ENCODE measurements at regions not wholly inside any gene's neighbourhood (a gene's known extent, or its start where the extent isn't known, plus 50 kb on each side); places are given as distances from the start of the nearest gene placed in this dataset.

DNA sequence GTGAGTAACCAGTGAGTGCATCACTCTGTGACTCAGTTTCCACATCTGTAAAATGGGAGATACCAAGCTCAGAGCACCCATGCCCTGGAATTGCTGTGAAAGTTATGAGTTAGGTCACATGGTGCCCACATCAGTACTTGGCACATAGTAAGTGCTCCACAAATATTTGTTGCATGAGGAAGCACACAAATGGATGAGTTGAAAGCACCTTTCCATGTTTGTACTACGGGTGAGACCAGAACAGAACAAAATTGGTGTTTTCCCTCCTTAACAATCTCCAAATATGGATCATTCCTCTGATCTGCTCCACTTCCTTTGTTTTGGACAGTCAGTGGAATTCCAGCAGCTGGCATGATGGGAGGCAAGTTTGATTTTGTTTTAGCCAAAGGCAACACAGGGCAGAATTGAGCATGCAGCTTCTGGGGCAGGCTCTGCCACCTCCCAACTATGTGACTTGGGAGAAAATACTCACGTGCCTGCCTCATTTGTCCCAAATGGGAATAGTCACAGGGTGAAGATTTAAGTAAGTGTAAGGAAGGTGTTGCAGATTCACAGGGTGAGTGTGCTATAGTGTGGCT, 503.7 kb upstream of the SULF2 start:
- Histone ChIP-seq H3F3A (ENCODE audit: control insufficient read depth, insufficient read depth) (no peaks in the 10 kb centered on the region), H3K79me2 (ENCODE audit: control insufficient read depth, low read length) (no peaks in the 10 kb centered on the region), H3K27me3 (ENCODE audit: control insufficient read depth, low read length) (peaks cover 10% of the 10 kb centered on the region), H3K36me3 (ENCODE audit: control insufficient read depth, low read length) (no peaks in the 10 kb centered on the region), H4K20me1 (ENCODE audit: control insufficient read depth, insufficient read depth, low read depth, low read length) (no peaks in the 10 kb centered on the region), H3K4me1 (ENCODE audit: control insufficient read depth, low read length) (no peaks in the 10 kb centered on the region), H3K9me2 (replicated peaks; ENCODE audit: control insufficient read depth, low read length) (no peaks in the 10 kb centered on the region), H3K27ac (ENCODE audit: low read depth, low read length) (no peak overlapping the region), H3K9me3 (ENCODE audit: control insufficient read depth, insufficient read depth, low read length) (no peaks in the 10 kb centered on the region), H3K4me3 (ENCODE audit: low read length) (no peak overlapping the region), H3K4me2 (ENCODE audit: low read length) (no peak overlapping the region)
- TF ChIP-seq EZH2phosphoT487 (IDR thresholded peaks at IDR 0.05; ENCODE audit: borderline replicate concordance, low read length) (no peak), CTCF (IDR thresholded peaks at IDR 0.05; ENCODE audit: low read depth, low read length, poor library complexity, severe bottlenecking) (no peak)

DNA sequence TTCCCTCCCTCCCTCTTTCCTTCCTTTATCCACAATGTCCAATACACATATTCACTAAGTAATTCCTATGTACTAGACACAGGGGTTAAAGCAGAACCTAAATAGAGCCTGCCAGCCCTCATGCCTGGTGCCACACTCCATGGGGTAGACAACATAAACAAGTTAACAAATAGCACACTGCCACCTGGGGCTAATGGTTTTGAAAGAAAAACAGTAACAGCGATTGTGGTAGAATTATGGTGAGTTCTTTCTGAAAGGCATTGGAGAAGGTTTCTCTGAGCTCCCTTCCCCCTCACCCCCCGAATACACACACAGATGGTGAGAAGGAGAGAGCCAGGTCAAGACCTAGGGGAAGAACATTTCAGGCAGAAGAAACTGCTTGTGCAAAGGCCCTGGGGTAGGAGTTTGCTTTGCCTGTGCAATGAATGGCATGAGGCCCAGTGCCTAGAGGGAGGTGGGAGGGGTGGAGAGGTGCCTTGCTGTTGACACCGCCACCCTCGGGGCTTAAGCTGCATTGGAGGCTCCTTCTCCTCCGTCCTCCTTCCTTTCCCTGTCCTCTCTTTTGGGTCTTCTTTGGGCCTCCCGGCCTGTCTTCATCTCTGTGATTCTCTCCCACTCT, 502.4 kb upstream of the SULF2 start:
- Histone ChIP-seq H3K27ac (ENCODE audit: low read depth, low read length) (no peak overlapping the region), H3K9me3 (ENCODE audit: control insufficient read depth, insufficient read depth, low read length) (no peaks in the 10 kb centered on the region)
- no peak for TF ChIP-seq EZH2phosphoT487 (IDR thresholded peaks at IDR 0.05; ENCODE audit: borderline replicate concordance, low read length)
- no peak for TF ChIP-seq CTCF (IDR thresholded peaks at IDR 0.05; ENCODE audit: low read depth, low read length, poor library complexity, severe bottlenecking)

DNA sequence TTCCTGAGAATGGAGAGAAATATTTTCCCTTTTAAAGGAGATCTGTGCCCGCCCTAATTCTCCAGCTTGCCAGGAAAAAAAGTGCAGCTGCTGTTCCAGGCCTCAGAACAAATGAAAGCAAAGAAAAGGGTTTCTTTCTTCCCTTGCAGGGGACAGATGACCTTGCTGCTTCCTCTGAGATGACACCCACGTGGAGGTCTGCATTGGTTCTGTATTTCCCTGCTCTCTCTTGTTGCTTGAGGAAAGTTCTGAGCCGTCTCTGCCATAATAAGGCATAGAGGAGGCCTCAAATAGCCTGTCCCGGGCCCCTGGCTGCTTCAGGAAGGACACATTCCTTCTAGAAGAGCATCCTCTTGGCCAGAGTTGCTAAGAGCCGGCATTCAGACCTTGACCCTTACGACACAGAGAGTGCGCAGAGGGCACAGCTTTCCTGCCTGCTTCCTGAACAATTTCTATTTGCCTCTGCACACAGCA, 501.8 kb upstream of the SULF2 start:
- Histone ChIP-seq H3F3A (ENCODE audit: control insufficient read depth, insufficient read depth) (no peaks in the 10 kb centered on the region), H3K27me3 (ENCODE audit: control insufficient read depth, low read length) (peaks cover 10% of the 10 kb centered on the region), H4K20me1 (ENCODE audit: control insufficient read depth, insufficient read depth, low read depth, low read length) (no peaks in the 10 kb centered on the region), H3K9me2 (replicated peaks; ENCODE audit: control insufficient read depth, low read length) (no peaks in the 10 kb centered on the region), H3K36me3 (ENCODE audit: control insufficient read depth, low read length) (no peaks in the 10 kb centered on the region), H3K4me2 (ENCODE audit: low read length) (no peak overlapping the region), H3K9me3 (ENCODE audit: control insufficient read depth, insufficient read depth, low read length) (no peaks in the 10 kb centered on the region), H3K79me2 (ENCODE audit: control insufficient read depth, low read length) (no peaks in the 10 kb centered on the region), H3K4me1 (ENCODE audit: control insufficient read depth, low read length) (no peaks in the 10 kb centered on the region), H3K4me3 (ENCODE audit: low read length) (no peak overlapping the region), H3K27ac (ENCODE audit: low read depth, low read length) (no peak overlapping the region)
- TF ChIP-seq CTCF (IDR thresholded peaks at IDR 0.05; ENCODE audit: low read depth, low read length, poor library complexity, severe bottlenecking) = no peak
- no peak for TF ChIP-seq EZH2phosphoT487 (IDR thresholded peaks at IDR 0.05; ENCODE audit: borderline replicate concordance, low read length)

More for the DNA sequence above, 502.4 kb upstream of the SULF2 start:
- H4K20me1 ChIP-seq (ENCODE audit: control insufficient read depth, insufficient read depth, low read depth, low read length) = no peaks in the 10 kb centered on the region
- no peaks in the 10 kb centered on the region for H3K9me2 ChIP-seq (replicated peaks; ENCODE audit: control insufficient read depth, low read length)
- no peaks in the 10 kb centered on the region for H3K36me3 ChIP-seq (ENCODE audit: control insufficient read depth, low read length)
- no peak overlapping the region for H3K4me2 ChIP-seq (ENCODE audit: low read length)
- H3F3A ChIP-seq (ENCODE audit: control insufficient read depth, insufficient read depth) = no peaks in the 10 kb centered on the region
- H3K27me3 ChIP-seq (ENCODE audit: control insufficient read depth, low read length) = peaks cover 10% of the 10 kb centered on the region
- H3K79me2 ChIP-seq (ENCODE audit: control insufficient read depth, low read length) = no peaks in the 10 kb centered on the region
- H3K4me1 ChIP-seq (ENCODE audit: control insufficient read depth, low read length) = no peaks in the 10 kb centered on the region
- H3K4me3 ChIP-seq (ENCODE audit: low read length) = no peak overlapping the region
